ENCODE measurements at regions not wholly inside any gene's neighbourhood (a gene's known extent, or its start where the extent isn't known, plus 50 kb on each side); places are given as distances from the start of the nearest gene placed in this dataset.

GRCh38 chr4:31058656-31059055, 338.5 kb downstream of the PCDH7 start:
- Histone ChIP-seq H4K20me1 (ENCODE audit: insufficient read depth) (no peaks in the 10 kb centered on the region), H2AFZ (ENCODE audit: low read depth, low read length, poor library complexity, severe bottlenecking) (no peak overlapping the region), H3K9me2 (ENCODE audit: insufficient read depth) (no peaks in the 10 kb centered on the region), H3K4me3 (replicated peaks in 1 of 2; ENCODE audit: low read depth in 1 of 2, low read length in 2 of 2) (no peak overlapping the region), H3K9ac (ENCODE audit: low read length) (peak overlapping the region; percentile 53), H3K36me3 (ENCODE audit: control insufficient read depth in 1 of 2, insufficient read depth in 2 of 2, low read length in 2 of 2) (peaks cover 0 to 11% of the 10 kb centered on the region in 2 experiments; a peak in 1 of 4 replicates), H3K27ac (ENCODE audit: low read depth, low read length) (peak overlapping the region; percentile 86), H3K4me1 (ENCODE audit: control insufficient read depth in 1 of 2, insufficient read depth in 2 of 2, low read length in 2 of 2) (peaks cover 85 to 99% of the 10 kb centered on the region in 2 experiments), H3K4me2 (ENCODE audit: low read length) (peak overlapping the region; percentile 46; the same call in 1 of the 2 replicates), H3K9me3 (ENCODE audit: control insufficient read depth in 1 of 2, insufficient read depth in 1 of 2, low read depth in 1 of 2, low read length in 2 of 2) (no peaks in the 10 kb centered on the region), H3K79me2 (ENCODE audit: insufficient read depth, low read length) (peaks cover 90% of the 10 kb centered on the region), H3K27me3 (ENCODE audit: insufficient read depth, low read length) (no peaks in the 10 kb centered on the region)
- no TSS peak for BruUV-seq (replicated peaks)
- ATAC-seq: no peak
- intact Hi-C loops (cut with micrococcal nuclease): no loop called here
- CTCF ChIA-PET: no interaction called here
- no peak for DNase-seq (ENCODE audit: low read depth, low spot score)
- RAD21 ChIA-PET (ENCODE audit: low non-redundant PET in 1 of 2, low total read pairs in 2 of 2, uncharacterized antibody in 2 of 2, unreplicated experiment in 2 of 2): no interaction called here
- POLR2A ChIA-PET: no interaction called here
- TF ChIP-seq ZNF274 (IDR thresholded peaks at IDR 0.05; ENCODE audit: low read depth, low read length): no peak
- TF ChIP-seq CTCF (IDR thresholded peaks at IDR 0.05 in 2 of 3, conservative IDR thresholded peaks at IDR 0.05 in 1 of 3; ENCODE audit: borderline replicate concordance in 1 of 3, insufficient read depth in 1 of 3, low read depth in 2 of 3, low read length in 2 of 3): no peak
- no peak for TF ChIP-seq TCF7L2 (IDR thresholded peaks at IDR 0.05; ENCODE audit: borderline replicate concordance, extremely low read depth, insufficient read depth, insufficient read length)
- no peak for TF ChIP-seq SP1 (IDR thresholded peaks at IDR 0.05; ENCODE audit: low read depth)
- no peak for TF ChIP-seq ZBTB33 (IDR thresholded peaks at IDR 0.05; ENCODE audit: extremely low read depth, insufficient replicate concordance, low read length)
- TF ChIP-seq SIN3A (IDR thresholded peaks at IDR 0.05; ENCODE audit: low read depth): no peak
- no peak for TF ChIP-seq EZH2phosphoT487 (IDR thresholded peaks at IDR 0.05; ENCODE audit: borderline replicate concordance)
- TF ChIP-seq JUND (IDR thresholded peaks at IDR 0.05): no peak
- no peak for TF ChIP-seq ZFX (IDR thresholded peaks at IDR 0.05)
- TF ChIP-seq REST (IDR thresholded peaks at IDR 0.05; ENCODE audit: low read depth): no peak
- no peak for TF ChIP-seq ELF1 (IDR thresholded peaks at IDR 0.05; ENCODE audit: borderline replicate concordance, low read depth)
- no peak for TF ChIP-seq FOSL1 (IDR thresholded peaks at IDR 0.05; ENCODE audit: low read depth)
- TF ChIP-seq RAD21 (IDR thresholded peaks at IDR 0.05; ENCODE audit: low read depth): no peak

Measured in HCT116 (cell line).